ENCODE measurements at regions not wholly inside any gene's neighbourhood (a gene's known extent, or its start where the extent isn't known, plus 50 kb on each side); places are given as distances from the start of the nearest gene placed in this dataset.

DNA sequence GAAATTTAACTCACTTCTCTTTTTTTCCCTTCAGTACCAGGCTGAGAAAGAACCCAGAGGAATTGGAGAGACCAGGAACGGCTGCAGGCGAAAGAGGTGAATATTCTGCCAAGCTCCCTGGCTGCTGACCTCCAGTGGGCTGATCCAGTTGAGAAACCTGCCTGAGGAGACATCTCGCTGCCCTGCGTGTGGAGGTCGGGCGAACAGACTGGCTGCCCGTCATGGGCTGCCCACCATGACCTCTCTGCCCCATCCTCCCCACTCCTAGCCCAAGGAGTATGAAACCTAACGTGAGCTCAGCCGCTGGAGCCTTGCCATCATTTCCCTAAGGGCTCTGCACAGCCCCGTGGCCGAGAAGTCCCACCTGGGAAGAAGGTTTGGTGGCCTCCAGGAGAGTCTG is 148.8 kb upstream of the SALL3 start:
- H3K4me3 ChIP-seq (ENCODE audit: control insufficient read depth, low read depth, low read length) = no peak overlapping the region
- TF ChIP-seq, protein P1, sequence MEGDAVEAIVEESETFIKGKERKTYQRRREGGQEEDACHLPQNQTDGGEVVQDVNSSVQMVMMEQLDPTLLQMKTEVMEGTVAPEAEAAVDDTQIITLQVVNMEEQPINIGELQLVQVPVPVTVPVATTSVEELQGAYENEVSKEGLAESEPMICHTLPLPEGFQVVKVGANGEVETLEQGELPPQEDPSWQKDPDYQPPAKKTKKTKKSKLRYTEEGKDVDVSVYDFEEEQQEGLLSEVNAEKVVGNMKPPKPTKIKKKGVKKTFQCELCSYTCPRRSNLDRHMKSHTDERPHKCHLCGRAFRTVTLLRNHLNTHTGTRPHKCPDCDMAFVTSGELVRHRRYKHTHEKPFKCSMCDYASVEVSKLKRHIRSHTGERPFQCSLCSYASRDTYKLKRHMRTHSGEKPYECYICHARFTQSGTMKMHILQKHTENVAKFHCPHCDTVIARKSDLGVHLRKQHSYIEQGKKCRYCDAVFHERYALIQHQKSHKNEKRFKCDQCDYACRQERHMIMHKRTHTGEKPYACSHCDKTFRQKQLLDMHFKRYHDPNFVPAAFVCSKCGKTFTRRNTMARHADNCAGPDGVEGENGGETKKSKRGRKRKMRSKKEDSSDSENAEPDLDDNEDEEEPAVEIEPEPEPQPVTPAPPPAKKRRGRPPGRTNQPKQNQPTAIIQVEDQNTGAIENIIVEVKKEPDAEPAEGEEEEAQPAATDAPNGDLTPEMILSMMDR (IDR thresholded peaks at IDR 0.05; ENCODE audit: control insufficient read depth, insufficient read depth, low read depth, low read length, missing control alignments) = no peak
- no peak for DNase-seq (ENCODE audit: low read depth)

DNA sequence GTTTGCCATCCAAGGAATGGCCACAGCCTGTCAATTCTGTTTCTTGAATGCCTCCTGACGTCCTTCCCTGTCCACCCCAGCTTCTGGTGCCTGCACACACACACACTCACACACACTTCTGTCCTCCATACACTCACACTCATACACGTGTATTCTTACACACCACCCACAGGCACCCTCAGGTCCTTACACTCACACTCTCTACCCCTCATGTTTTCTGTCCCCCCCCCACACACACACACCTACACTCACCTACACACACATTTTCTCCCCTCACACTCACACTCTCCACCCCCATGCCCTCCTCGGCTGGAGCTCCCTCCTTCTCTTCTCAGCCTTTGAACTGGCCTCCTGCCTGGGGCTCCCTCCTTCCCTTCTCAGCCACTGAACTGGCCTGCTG is 148.0 kb upstream of the SALL3 start:
- no peak overlapping the region for H3K4me3 ChIP-seq (ENCODE audit: control insufficient read depth, low read depth, low read length)
- TF ChIP-seq, protein P1 (IDR thresholded peaks at IDR 0.05; ENCODE audit: control insufficient read depth, insufficient read depth, low read depth, low read length, missing control alignments) = no peak

DNA sequence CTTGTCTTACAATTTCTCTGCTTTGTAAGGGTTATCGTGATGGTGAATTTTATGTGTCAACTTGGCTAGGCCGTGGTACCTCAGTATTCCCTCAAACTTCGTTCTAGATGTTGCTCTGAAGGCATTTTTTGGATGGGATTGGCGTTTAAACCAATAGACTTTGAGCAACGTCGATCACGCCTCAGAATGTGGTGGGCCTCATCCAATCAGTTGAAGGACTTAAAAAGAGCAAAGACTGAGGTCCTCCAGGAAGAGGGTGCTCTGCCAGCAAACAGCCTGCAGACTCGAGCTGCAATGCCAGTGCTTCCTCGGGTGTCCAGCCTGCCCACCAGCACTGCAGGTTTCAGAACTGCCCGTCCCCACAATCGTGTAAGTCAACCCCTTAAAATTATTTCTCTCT is 145.8 kb upstream of the SALL3 start:
- H3K4me3 ChIP-seq (ENCODE audit: control insufficient read depth, low read depth, low read length) = no peak overlapping the region
- TF ChIP-seq, protein P1 (IDR thresholded peaks at IDR 0.05; ENCODE audit: control insufficient read depth, insufficient read depth, low read depth, low read length, missing control alignments) = no peak
- no peak for DNase-seq (ENCODE audit: low read depth)

More for the DNA sequence above, 148.0 kb upstream of the SALL3 start:
- no peak for DNase-seq (ENCODE audit: low read depth)

DNA sequence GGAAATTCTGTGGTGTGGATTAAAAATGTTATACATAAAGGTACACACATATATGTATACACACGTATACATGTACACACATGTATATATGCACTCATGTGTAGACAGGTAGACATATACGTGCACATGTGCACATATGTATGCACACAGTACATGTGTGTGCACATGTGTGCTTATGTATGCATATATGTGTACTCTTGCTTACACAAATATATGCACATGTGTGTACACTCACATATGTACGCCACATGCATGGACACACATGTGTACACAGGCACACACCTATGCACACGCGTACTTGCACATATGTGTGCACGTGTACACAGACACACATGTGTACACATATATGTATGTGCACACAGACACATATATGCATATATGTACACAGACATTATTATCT is 142.8 kb upstream of the SALL3 start:
- no peak overlapping the region for H3K4me3 ChIP-seq (ENCODE audit: control insufficient read depth, low read depth, low read length)
- DNase-seq (ENCODE audit: low read depth) = no peak
- TF ChIP-seq, protein P1 (IDR thresholded peaks at IDR 0.05; ENCODE audit: control insufficient read depth, insufficient read depth, low read depth, low read length, missing control alignments) = no peak

DNA sequence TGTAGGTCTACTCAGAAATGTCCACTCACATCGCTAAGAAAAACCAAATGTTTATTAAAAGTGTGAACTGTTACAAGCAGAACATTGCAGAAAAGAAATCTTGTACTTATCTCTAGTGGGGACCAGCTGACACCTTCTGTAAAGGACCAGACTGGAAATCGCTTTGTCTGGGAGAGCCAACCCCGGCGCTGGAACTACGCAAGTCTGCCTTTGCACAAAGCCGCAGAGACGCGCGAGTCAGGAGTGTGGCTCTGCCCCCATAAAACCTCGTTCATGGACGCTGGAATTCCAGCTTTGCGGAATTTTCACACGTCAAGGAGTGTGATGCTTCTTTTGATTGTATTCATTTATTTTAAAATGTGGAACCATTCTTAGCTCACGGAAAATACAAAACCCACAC is 141.9 kb upstream of the SALL3 start:
- TF ChIP-seq, protein P1 (IDR thresholded peaks at IDR 0.05; ENCODE audit: control insufficient read depth, insufficient read depth, low read depth, low read length, missing control alignments) = no peak
- no peak overlapping the region for H3K4me3 ChIP-seq (ENCODE audit: control insufficient read depth, low read depth, low read length)
- no peak for DNase-seq (ENCODE audit: low read depth)

DNA sequence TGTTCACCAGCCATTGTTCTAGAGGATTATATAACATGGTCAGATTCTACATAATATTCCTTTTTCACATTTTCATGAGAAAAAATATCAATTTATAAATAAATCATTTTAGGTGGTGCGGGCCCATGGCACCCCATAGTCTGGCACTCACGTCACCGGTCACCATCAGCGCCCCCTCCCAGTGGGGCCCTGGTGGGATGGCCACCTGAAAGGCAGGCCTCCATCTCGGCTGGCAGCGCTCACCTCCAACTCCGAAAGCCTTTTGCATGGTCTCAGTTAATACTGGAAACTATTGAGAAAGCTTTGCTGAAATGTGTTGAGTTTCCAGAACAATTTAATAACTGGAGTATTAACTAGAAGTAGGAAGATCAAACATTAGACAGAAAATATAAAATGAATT is 141.4 kb upstream of the SALL3 start:
- TF ChIP-seq, protein P1 (IDR thresholded peaks at IDR 0.05; ENCODE audit: control insufficient read depth, insufficient read depth, low read depth, low read length, missing control alignments) = no peak
- no peak overlapping the region for H3K4me3 ChIP-seq (ENCODE audit: control insufficient read depth, low read depth, low read length)
- DNase-seq (ENCODE audit: low read depth) = no peak

DNA sequence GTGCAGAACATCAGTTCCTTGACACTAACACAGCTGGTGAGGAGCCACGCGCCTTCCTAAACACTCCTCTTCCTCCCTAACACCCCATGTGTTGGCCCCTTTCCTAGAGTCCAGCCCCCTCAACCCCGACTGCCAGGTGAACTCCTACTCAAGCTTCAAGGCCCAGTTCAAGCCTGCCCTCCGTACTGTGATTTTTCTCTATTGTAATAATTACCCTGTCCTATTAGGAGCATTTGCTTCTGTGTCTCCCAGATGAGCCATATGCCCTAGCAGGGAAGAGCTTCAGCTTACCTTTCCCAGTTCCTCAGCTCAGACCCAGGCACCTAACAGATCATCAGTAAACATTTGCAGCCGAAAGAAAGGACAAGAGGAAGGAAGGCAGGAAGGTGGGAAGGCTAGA is 130.6 kb upstream of the SALL3 start:
- DNase-seq (ENCODE audit: low read depth) = no peak
- no peak overlapping the region for H3K4me3 ChIP-seq (ENCODE audit: control insufficient read depth, low read depth, low read length)
- TF ChIP-seq, protein P1 (IDR thresholded peaks at IDR 0.05; ENCODE audit: control insufficient read depth, insufficient read depth, low read depth, low read length, missing control alignments) = no peak

Data from AG09309 (cell line).